ENCODE measurements at regions not wholly inside any gene's neighbourhood (a gene's known extent, or its start where the extent isn't known, plus 50 kb on each side); places are given as distances from the start of the nearest gene placed in this dataset.

GRCh38 chr2:240358821-240359397 lies 76.6 kb upstream of the GPC1 start:
- Histone ChIP-seq H3K27me3 (ENCODE audit: insufficient read depth, low read length, poor library complexity) (no peaks in the 10 kb centered on the region), H3K4me3 (ENCODE audit: low read depth in 1 of 2, low read length in 2 of 2) (no peak overlapping the region), H3K9ac (ENCODE audit: low read depth, low read length) (no peak overlapping the region), H3K27ac (ENCODE audit: low read length) (no peak overlapping the region), H2AFZ (ENCODE audit: low read depth, low read length) (no peak overlapping the region), H3K79me2 (ENCODE audit: insufficient read depth, low read length) (no peaks in the 10 kb centered on the region), H4K20me1 (ENCODE audit: insufficient read depth, low read length) (no peaks in the 10 kb centered on the region; the same call in 1 of the 2 replicates), H3K36me3 (ENCODE audit: insufficient read depth, low read length) (no peaks in the 10 kb centered on the region), H3K4me2 (ENCODE audit: insufficient read depth, low read length) (no peak overlapping the region), H3K4me1 (ENCODE audit: insufficient read depth, low read length) (no peaks in the 10 kb centered on the region), H3K9me3 (ENCODE audit: insufficient read depth, low read length, severe bottlenecking) (peaks cover 7% of the 10 kb centered on the region)
- no peak for ATAC-seq (ENCODE audit: insufficient read depth, low read depth)
- TF ChIP-seq, protein P1, sequence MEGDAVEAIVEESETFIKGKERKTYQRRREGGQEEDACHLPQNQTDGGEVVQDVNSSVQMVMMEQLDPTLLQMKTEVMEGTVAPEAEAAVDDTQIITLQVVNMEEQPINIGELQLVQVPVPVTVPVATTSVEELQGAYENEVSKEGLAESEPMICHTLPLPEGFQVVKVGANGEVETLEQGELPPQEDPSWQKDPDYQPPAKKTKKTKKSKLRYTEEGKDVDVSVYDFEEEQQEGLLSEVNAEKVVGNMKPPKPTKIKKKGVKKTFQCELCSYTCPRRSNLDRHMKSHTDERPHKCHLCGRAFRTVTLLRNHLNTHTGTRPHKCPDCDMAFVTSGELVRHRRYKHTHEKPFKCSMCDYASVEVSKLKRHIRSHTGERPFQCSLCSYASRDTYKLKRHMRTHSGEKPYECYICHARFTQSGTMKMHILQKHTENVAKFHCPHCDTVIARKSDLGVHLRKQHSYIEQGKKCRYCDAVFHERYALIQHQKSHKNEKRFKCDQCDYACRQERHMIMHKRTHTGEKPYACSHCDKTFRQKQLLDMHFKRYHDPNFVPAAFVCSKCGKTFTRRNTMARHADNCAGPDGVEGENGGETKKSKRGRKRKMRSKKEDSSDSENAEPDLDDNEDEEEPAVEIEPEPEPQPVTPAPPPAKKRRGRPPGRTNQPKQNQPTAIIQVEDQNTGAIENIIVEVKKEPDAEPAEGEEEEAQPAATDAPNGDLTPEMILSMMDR (IDR thresholded peaks at IDR 0.05; ENCODE audit: borderline replicate concordance, extremely low read depth, low read length, poor library complexity, severe bottlenecking), result no peak
- TF ChIP-seq EZH2 (IDR thresholded peaks at IDR 0.05; ENCODE audit: borderline replicate concordance, low read depth, low read length, severe bottlenecking), result no peak
- no peak for DNase-seq

DNA sequence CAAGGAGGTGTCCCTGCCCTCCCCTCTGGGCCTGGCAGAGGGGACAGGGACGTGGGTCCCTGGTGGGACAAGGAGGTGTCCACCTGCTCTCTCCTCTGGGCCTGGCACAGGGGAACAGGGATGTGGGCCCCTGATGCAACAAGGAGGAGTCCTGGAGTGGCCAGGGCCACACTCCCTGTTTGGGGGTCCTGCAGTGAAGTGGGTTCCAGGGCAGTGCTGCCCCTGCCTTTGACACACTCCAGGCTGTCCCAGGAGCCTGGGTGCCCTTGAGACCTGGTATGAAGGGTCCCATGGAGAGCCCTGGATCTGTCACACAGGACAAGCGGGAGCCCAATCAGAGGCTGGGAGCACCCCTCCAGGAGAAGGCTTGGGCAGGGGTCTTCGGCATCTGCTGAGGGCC lies 75.8 kb upstream of the GPC1 start:
- no peak overlapping the region for H3K9ac ChIP-seq (ENCODE audit: low read depth, low read length)
- H3K4me2 ChIP-seq (ENCODE audit: insufficient read depth, low read length), result no peak overlapping the region
- H3K9me3 ChIP-seq (ENCODE audit: insufficient read depth, low read length, severe bottlenecking), result peaks cover 7% of the 10 kb centered on the region
- no peaks in the 10 kb centered on the region for H3K27me3 ChIP-seq (ENCODE audit: insufficient read depth, low read length, poor library complexity)
- DNase-seq, result no peak
- no peaks in the 10 kb centered on the region for H3K4me1 ChIP-seq (ENCODE audit: insufficient read depth, low read length)
- H3K27ac ChIP-seq (ENCODE audit: low read length), result no peak overlapping the region
- H3K79me2 ChIP-seq (ENCODE audit: insufficient read depth, low read length), result no peaks in the 10 kb centered on the region
- ATAC-seq (ENCODE audit: insufficient read depth, low read depth), result no peak
- no peaks in the 10 kb centered on the region for H3K36me3 ChIP-seq (ENCODE audit: insufficient read depth, low read length)
- no peak overlapping the region for H2AFZ ChIP-seq (ENCODE audit: low read depth, low read length)
- no peak for TF ChIP-seq EZH2 (IDR thresholded peaks at IDR 0.05; ENCODE audit: borderline replicate concordance, low read depth, low read length, severe bottlenecking)
- TF ChIP-seq, protein P1 (IDR thresholded peaks at IDR 0.05; ENCODE audit: borderline replicate concordance, extremely low read depth, low read length, poor library complexity, severe bottlenecking), result no peak
- no peak overlapping the region for H3K4me3 ChIP-seq (ENCODE audit: low read depth in 1 of 2, low read length in 2 of 2)
- H4K20me1 ChIP-seq (ENCODE audit: insufficient read depth, low read length), result no peaks in the 10 kb centered on the region; the same call in 1 of the 2 replicates

DNA sequence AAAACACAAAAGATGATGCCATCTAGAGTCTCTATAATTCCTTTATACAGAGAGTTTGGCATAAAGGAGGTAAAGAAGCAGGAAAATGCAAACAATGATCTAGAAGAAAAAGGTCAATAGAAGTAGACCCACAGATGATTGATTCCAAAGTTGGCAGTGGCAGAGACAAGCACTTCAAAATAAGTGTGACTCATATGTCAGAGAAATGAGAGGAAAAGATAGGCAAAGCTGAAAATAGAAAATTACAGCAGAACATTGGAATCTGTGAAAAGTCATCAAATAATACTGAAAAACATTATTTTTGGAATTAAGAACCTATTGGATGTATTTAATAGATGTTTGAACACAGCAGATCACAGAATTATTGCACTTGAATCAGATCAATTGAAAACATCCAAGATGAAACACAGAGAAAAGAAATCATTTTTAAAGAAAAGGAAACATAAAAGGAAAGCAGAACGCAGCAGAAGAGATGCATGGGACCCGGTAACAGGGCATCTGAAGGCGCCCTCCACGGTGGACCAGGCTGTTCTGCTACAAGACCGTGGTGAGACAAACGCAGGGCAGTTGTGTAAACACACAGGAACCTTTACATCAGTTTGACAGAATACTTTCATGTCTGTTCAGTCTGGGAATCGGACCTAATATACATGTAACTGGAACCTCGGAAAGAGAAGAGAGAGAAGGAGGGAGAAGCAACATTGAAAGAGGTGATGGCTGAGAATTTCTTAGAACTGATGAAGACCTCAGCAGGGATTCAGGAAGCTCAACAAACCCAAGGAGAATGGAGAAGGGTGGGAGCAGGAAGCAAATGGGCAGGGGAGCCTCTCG lies 74.6 kb upstream of the GPC1 start:
- ATAC-seq (ENCODE audit: insufficient read depth, low read depth) (no peak), DNase-seq (no peak)
- Histone ChIP-seq H3K9ac (ENCODE audit: low read depth, low read length) (no peak overlapping the region), H3K27ac (ENCODE audit: low read length) (no peak overlapping the region), H3K4me1 (ENCODE audit: insufficient read depth, low read length) (no peaks in the 10 kb centered on the region), H3K4me3 (ENCODE audit: low read depth in 1 of 2, low read length in 2 of 2) (no peak overlapping the region), H3K27me3 (ENCODE audit: insufficient read depth, low read length, poor library complexity) (no peaks in the 10 kb centered on the region), H3K4me2 (ENCODE audit: insufficient read depth, low read length) (no peak overlapping the region), H3K9me3 (ENCODE audit: insufficient read depth, low read length, severe bottlenecking) (peaks cover 7% of the 10 kb centered on the region), H3K79me2 (ENCODE audit: insufficient read depth, low read length) (no peaks in the 10 kb centered on the region), H4K20me1 (ENCODE audit: insufficient read depth, low read length) (no peaks in the 10 kb centered on the region; the same call in 1 of the 2 replicates), H3K36me3 (ENCODE audit: insufficient read depth, low read length) (no peaks in the 10 kb centered on the region), H2AFZ (ENCODE audit: low read depth, low read length) (no peak overlapping the region)
- TF ChIP-seq, protein P1 (IDR thresholded peaks at IDR 0.05; ENCODE audit: borderline replicate concordance, extremely low read depth, low read length, poor library complexity, severe bottlenecking), result no peak
- TF ChIP-seq EZH2 (IDR thresholded peaks at IDR 0.05; ENCODE audit: borderline replicate concordance, low read depth, low read length, severe bottlenecking), result no peak
